Hematopoietic multipotent progenitor cell treated with erythropoietin and hydrocortisone succinate and interleukin-3 and kit ligand, for 8 days (in vitro differentiated cells): ENCODE measurements at regions not wholly inside any gene's neighbourhood (a gene's known extent, or its start where the extent isn't known, plus 50 kb on each side); places are given as distances from the start of the nearest gene placed in this dataset.

Experiments
- DNase-seq: peaks from one replicate; pipeline ENCODE4 v3.0.0-alpha.2; 2015

GRCh38 chr5:137808503-137809135 lies 54.5 kb upstream of the HNRNPA0 start:
- DNase-seq: peak; percentile 44

- DNase-seq: no peak
Measured at GRCh38 chr5:137815202-137815990, 52.3 kb upstream of the MYOT start.
